ENCODE measurements at regions not wholly inside any gene's neighbourhood (a gene's known extent, or its start where the extent isn't known, plus 50 kb on each side); places are given as distances from the start of the nearest gene placed in this dataset.

DNA sequence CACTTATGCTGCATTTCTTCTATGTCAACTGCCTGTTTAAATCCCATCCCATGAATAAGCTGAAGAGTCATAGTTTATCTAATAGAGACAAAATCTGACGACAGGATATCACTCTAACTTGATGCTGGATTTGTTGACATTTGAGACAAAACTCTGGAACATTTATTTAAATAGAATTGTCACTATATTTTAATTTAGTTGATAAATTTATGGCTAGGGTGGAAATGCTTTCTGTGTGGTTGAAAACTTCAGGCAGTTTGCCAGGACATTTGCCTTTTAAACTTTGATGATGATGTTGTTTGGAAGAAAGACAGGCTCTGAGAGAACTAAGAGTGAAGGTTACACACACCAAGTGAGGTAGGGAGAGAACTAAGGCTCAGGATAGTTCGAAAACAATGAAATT is 68.1 kb downstream of the GJA1 start:
- TF ChIP-seq, protein P1, sequence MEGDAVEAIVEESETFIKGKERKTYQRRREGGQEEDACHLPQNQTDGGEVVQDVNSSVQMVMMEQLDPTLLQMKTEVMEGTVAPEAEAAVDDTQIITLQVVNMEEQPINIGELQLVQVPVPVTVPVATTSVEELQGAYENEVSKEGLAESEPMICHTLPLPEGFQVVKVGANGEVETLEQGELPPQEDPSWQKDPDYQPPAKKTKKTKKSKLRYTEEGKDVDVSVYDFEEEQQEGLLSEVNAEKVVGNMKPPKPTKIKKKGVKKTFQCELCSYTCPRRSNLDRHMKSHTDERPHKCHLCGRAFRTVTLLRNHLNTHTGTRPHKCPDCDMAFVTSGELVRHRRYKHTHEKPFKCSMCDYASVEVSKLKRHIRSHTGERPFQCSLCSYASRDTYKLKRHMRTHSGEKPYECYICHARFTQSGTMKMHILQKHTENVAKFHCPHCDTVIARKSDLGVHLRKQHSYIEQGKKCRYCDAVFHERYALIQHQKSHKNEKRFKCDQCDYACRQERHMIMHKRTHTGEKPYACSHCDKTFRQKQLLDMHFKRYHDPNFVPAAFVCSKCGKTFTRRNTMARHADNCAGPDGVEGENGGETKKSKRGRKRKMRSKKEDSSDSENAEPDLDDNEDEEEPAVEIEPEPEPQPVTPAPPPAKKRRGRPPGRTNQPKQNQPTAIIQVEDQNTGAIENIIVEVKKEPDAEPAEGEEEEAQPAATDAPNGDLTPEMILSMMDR (IDR thresholded peaks at IDR 0.05), result no peak
- no peak for TF ChIP-seq POLR2A (IDR thresholded peaks at IDR 0.05)

Measured in vagina (tissue), 2 donors.